ENCODE measurements at regions not wholly inside any gene's neighbourhood (a gene's known extent, or its start where the extent isn't known, plus 50 kb on each side); places are given as distances from the start of the nearest gene placed in this dataset.

- no peak for TF ChIP-seq CTCF (IDR thresholded peaks at IDR 0.05)
- TF ChIP-seq POLR2A (IDR thresholded peaks at IDR 0.05): no peak
These were observed 129.5 kb downstream of the FAM124B start for GRCh38 chr2:224272237-224272910.

Data from lower leg skin (tissue), 3 donors.